ENCODE measurements at regions not wholly inside any gene's neighbourhood (a gene's known extent, or its start where the extent isn't known, plus 50 kb on each side); places are given as distances from the start of the nearest gene placed in this dataset.
"Not testable (repeated sequence)": the region's sequence is repeated elsewhere in the genome, so short reads cannot be mapped to it uniquely, and the experiment has no call there.

- Histone ChIP-seq H3K36me3 (ENCODE audit: control insufficient read depth in 2 of 3, insufficient read depth in 3 of 3, low read length in 3 of 3) (no peaks in the 10 kb centered on the region), H3K27me3 (ENCODE audit: control insufficient read depth, insufficient read depth, low read length) (no peaks in the 10 kb centered on the region), H3K4me1 (ENCODE audit: control insufficient read depth in 2 of 3, insufficient read depth in 2 of 3, low read depth in 1 of 3, low read length in 3 of 3) (no peaks in the 10 kb centered on the region), H3K4me3 (ENCODE audit: low read length in 3 of 3) (no peak overlapping the region), H3K27ac (ENCODE audit: low read depth in 2 of 2, low read length in 2 of 2) (no peak overlapping the region), H3K9ac (ENCODE audit: low read length in 3 of 3) (no peak overlapping the region), H3K9me3 (ENCODE audit: control insufficient read depth in 2 of 3, insufficient read depth in 1 of 3, low read length in 3 of 3) (no peaks in the 10 kb centered on the region)
- intact Hi-C loops (cut with DNase I) = no loop called here
- no peak for DNase-seq
- TF ChIP-seq CTCF (IDR thresholded peaks at IDR 0.05; ENCODE audit: borderline replicate concordance, extremely low read depth, insufficient read depth) = no peak
- no peak for FAIRE-seq
Observed at GRCh38 chrX:51257490-51257889, 75.1 kb upstream of the NUDT10 start.

- FAIRE-seq; intact Hi-C loops (cut with DNase I): not testable (repeated sequence)
- peak in 1 of 5 donors; percentile 43 for DNase-seq
Observed at GRCh38 chrX:51262271-51262670, 70.4 kb upstream of the NUDT10 start.

GRCh38 chrX:51272638-51273037 is 60.0 kb upstream of the NUDT10 start:
- H3K9ac ChIP-seq (ENCODE audit: low read length in 3 of 3) = no peak overlapping the region
- no peak overlapping the region for H3K4me3 ChIP-seq (ENCODE audit: low read length in 3 of 3)
- intact Hi-C loops (cut with DNase I) = no loop called here
- FAIRE-seq (no peak), DNase-seq (no peak)
- no peaks in the 10 kb centered on the region for H3K4me1 ChIP-seq (ENCODE audit: control insufficient read depth in 2 of 3, insufficient read depth in 2 of 3, low read depth in 1 of 3, low read length in 3 of 3)
- H3K27me3 ChIP-seq (ENCODE audit: control insufficient read depth, insufficient read depth, low read length) = no peaks in the 10 kb centered on the region
- H3K27ac ChIP-seq (ENCODE audit: low read depth in 2 of 2, low read length in 2 of 2) = no peak overlapping the region
- no peaks in the 10 kb centered on the region for H3K9me3 ChIP-seq (ENCODE audit: control insufficient read depth in 2 of 3, insufficient read depth in 1 of 3, low read length in 3 of 3)
- no peak for TF ChIP-seq CTCF (IDR thresholded peaks at IDR 0.05; ENCODE audit: borderline replicate concordance, extremely low read depth, insufficient read depth)
- H3K36me3 ChIP-seq (ENCODE audit: control insufficient read depth in 2 of 3, insufficient read depth in 3 of 3, low read length in 3 of 3) = no peaks in the 10 kb centered on the region

More at GRCh38 chrX:51262271-51262670, 70.4 kb upstream of the NUDT10 start:
- H3K36me3 ChIP-seq (ENCODE audit: control insufficient read depth in 2 of 3, insufficient read depth in 3 of 3, low read length in 3 of 3); H3K27ac ChIP-seq (ENCODE audit: low read depth in 2 of 2, low read length in 2 of 2); H3K9ac ChIP-seq (ENCODE audit: low read length in 3 of 3); H3K9me3 ChIP-seq (ENCODE audit: control insufficient read depth in 2 of 3, insufficient read depth in 1 of 3, low read length in 3 of 3); H3K4me1 ChIP-seq (ENCODE audit: control insufficient read depth in 2 of 3, insufficient read depth in 2 of 3, low read depth in 1 of 3, low read length in 3 of 3); H3K27me3 ChIP-seq (ENCODE audit: control insufficient read depth, insufficient read depth, low read length); H3K4me3 ChIP-seq (ENCODE audit: low read length in 3 of 3): not testable (repeated sequence)

GRCh38 chrX:51281758-51282318 is 50.8 kb upstream of the NUDT10 start:
- no peak for TF ChIP-seq CTCF (IDR thresholded peaks at IDR 0.05; ENCODE audit: borderline replicate concordance, extremely low read depth, insufficient read depth)
- intact Hi-C loops (cut with DNase I) = no loop called here
- no peak overlapping the region for H3K9ac ChIP-seq (ENCODE audit: low read length in 3 of 3)
- no peaks in the 10 kb centered on the region for H3K4me1 ChIP-seq (ENCODE audit: control insufficient read depth in 2 of 3, insufficient read depth in 2 of 3, low read depth in 1 of 3, low read length in 3 of 3)
- no peaks in the 10 kb centered on the region for H3K27me3 ChIP-seq (ENCODE audit: control insufficient read depth, insufficient read depth, low read length)
- FAIRE-seq = no peak
- no peak for DNase-seq
- no peak overlapping the region for H3K4me3 ChIP-seq (ENCODE audit: low read length in 3 of 3)
- no peaks in the 10 kb centered on the region for H3K36me3 ChIP-seq (ENCODE audit: control insufficient read depth in 2 of 3, insufficient read depth in 3 of 3, low read length in 3 of 3)
- no peaks in the 10 kb centered on the region for H3K9me3 ChIP-seq (ENCODE audit: control insufficient read depth in 2 of 3, insufficient read depth in 1 of 3, low read length in 3 of 3)
- no peak overlapping the region for H3K27ac ChIP-seq (ENCODE audit: low read depth in 2 of 2, low read length in 2 of 2)

All from kidney (tissue), 13 donors.